Stimulated activated CD8-positive, alpha-beta memory T cell treated with anti-CD3 and anti-CD28 coated beads, Interleukin-12 subunit alpha, Interleukin-12 subunit beta, amount 100 ng/mL, for 4 hours (primary cell): ENCODE measurements at regions not wholly inside any gene's neighbourhood (a gene's known extent, or its start where the extent isn't known, plus 50 kb on each side); places are given as distances from the start of the nearest gene placed in this dataset.
"Not testable (repeated sequence)": the region's sequence is repeated elsewhere in the genome, so short reads cannot be mapped to it uniquely, and the experiment has no call there.

Experiments
- DNase-seq: peaks from one replicate; pipeline ENCODE4 v3.0.0-alpha.2; 2020; ENCODE audit warnings: low read depth

GRCh38 chr4:177246641-177247584 lies 62.8 kb upstream of the NEIL3 start:
- no peak for DNase-seq

- peak; percentile 15 for DNase-seq
Measured at GRCh38 chr4:177250056-177250696, 59.5 kb upstream of the NEIL3 start.

- no peak for DNase-seq
Measured at GRCh38 chr4:177251237-177251636, 58.4 kb upstream of the NEIL3 start.

GRCh38 chr4:177255359-177255758 lies 54.3 kb upstream of the NEIL3 start:
- DNase-seq: no peak

GRCh38 chr4:177256950-177257349 lies 52.7 kb upstream of the NEIL3 start:
- no peak for DNase-seq

- not testable (repeated sequence) for DNase-seq
Measured at GRCh38 chr4:177259466-177259865, 50.2 kb upstream of the NEIL3 start.
